Left cardiac atrium (tissue), 4 donors: ENCODE measurements at regions not wholly inside any gene's neighbourhood (a gene's known extent, or its start where the extent isn't known, plus 50 kb on each side); places are given as distances from the start of the nearest gene placed in this dataset.

ENCODE experiments used
- ATAC-seq, 2 donors: fragments of 200-7000 bp; cut with Tn5 transposase; one replicate each; pipeline ENCODE4 v1.9.1; 2020; ENCODE audit warnings: mild to moderate bottlenecking in 2 of 2, moderate library complexity in 2 of 2
- DNase-seq: peaks from one replicate; pipeline ENCODE4 v3.0.0-alpha.2; 2020
- intact Hi-C, 2 donors: fragments of 100-400 bp; cut with DNase I; formaldehyde crosslinking; loops; one replicate each; pipeline versions ENCODE4 v1.14.1 to v1.15.1; 2022 to 2023
- donor health status: DM: no; HTN: yes; CAD: no.
- donor health status: DM: no; HTN: yes; CAD: no; lungs with severe emphysema.
- donor health status: DM: yes; HTN: yes; CAD: no.
- donor health status: Dilated cardiomyopathy.

- intact Hi-C loops = no loop called here
- DNase-seq (no peak), ATAC-seq (no peak)
These were observed 115.5 kb downstream of the TWIST2 start for GRCh38 chr2:238963161-238963970.

DNA sequence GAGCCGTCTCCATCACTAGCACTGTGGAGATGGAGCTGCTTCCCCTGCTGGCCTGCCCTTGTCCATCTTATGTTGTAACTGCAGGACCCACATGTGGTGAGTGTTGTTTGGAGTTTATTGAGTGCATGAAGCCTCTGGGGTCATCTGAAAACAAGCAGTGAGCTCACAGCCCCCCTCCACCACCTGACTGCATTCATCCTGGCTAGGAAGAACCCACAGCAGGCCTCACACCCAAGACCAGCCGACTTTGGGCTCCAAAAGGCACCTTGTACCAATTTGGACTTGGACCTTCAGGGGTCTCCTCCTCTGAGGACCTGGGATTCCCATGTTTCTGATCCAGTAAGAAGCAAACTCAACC lies 116.1 kb downstream of the TWIST2 start:
- no peak for ATAC-seq
- no peak for DNase-seq
- intact Hi-C loops = no loop called here

- intact Hi-C loops = no loop called here
- DNase-seq = no peak
- ATAC-seq = no peak
These were observed 116.7 kb downstream of the TWIST2 start for GRCh38 chr2:238964544-238965067.

GRCh38 chr2:238965371-238966071 lies 117.6 kb downstream of the TWIST2 start:
- no peak for DNase-seq
- intact Hi-C loops = no loop called here
- ATAC-seq = no peak

DNA sequence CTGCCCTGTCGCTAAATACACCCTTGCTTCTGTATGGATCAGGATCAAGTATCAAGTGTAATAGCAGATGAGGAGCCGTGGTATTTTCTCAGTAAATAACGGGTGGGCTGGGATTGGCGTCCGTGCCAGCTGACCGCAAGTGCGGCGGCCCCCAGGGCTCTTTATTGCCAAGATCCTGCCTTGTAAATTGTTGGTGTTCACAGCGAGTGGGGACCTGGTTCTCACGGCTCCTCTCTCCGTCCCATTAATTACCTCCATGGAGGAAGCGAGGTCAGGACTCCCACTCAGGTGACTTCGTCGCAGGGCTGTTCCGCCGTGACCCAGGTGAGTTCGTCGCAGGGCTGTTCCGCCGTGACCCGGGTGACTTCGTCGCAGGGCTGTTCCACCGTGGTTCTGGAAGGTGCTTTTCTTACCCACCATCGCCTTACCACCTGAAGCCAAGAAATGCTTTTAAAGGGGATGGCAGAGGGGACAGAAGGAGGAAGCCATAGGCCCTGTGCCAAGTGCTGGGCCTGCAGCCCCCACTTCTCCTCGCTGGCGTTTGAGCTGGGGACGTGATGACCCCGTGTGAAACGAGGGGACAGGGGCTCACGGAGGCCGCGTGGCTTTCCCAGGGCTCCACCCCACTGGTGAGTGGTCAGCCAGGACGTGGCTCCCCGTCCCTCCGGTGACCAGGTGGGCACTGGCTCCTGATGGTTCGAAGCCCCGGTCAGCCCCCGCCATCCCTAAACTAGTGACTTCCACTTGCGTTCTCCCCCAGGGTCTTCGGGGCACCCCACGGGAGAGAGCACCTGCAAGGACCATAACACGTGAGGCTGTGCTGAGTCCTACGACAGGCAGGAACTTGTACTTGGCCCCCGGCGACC lies 118.4 kb downstream of the TWIST2 start:
- DNase-seq = no peak
- intact Hi-C loops = no loop called here
- no peak for ATAC-seq

- intact Hi-C loops = no loop called here
- peak in 1 of 2 donors; percentile 25 for ATAC-seq
- DNase-seq = peak; percentile 62
These were observed 119.4 kb downstream of the TWIST2 start for GRCh38 chr2:238967031-238967977.

GRCh38 chr2:238967978-238968360 lies 120.1 kb downstream of the TWIST2 start:
- no peak for DNase-seq
- ATAC-seq = no peak
- intact Hi-C loops = no loop called here

DNA sequence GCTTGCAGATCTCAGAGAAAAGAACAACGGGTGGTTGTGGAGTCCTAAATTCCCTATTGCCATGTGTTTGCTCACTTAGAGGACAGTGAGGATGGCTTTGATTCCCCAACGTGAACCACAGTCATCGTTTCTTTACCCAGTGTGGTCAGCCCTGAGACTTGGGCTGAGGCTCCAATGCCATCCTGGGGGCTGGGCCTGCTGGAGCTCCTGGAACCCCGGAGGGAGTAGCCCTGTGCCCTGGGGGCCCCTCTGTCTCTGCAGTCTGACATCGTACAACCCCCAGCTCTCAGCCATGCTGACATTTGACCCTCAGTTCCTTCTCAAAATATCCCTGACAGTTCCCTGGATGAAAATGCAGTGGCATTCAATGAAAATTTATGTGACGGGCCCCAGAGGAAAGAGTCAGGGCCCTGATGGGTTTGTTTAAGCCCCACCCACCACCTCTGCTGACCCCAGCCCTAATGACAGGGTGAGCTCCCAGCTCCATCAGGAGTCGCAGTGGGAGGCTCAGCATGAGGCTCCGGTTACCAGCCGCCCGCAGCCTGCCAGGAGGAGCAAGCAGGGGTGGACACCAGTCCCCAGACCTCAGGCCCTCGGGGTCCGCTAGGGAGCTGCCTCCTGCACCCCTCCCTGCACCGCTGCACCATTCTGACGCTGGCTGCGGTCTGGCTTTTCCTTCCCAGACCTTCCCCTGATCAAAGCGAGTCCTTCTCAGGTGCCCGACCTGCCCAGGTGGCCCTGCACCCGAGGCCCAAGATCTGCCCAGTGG lies 120.9 kb downstream of the TWIST2 start:
- intact Hi-C loops = no loop called here
- no peak for ATAC-seq
- DNase-seq = no peak

DNA sequence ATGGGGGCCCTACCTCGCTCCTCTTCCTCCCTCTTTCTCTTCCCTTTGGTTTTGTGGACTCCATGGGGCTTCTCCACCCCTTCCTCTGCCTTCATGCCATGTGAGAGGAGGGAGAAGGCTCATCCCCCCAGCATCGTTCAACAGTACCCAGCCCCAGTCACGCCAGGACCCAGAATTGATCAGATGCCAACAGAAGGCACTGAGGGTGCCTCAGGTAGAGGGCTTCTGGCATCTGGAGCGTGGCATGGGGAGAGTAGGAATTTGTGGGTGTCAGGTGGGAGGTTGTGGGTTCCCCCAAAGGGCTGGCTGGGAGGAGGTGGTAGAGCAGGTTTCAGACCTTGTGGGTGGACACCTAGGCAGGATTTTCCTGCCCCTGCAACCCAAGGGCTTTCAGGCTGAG lies 122.0 kb downstream of the TWIST2 start:
- ATAC-seq (no peak), DNase-seq (no peak)
- intact Hi-C loops = loop anchor here in 1 of 2 donors (10.0 kb wide), 1 partner anchor 615 kb away; no protein-coding TSS in a partner anchor

DNA sequence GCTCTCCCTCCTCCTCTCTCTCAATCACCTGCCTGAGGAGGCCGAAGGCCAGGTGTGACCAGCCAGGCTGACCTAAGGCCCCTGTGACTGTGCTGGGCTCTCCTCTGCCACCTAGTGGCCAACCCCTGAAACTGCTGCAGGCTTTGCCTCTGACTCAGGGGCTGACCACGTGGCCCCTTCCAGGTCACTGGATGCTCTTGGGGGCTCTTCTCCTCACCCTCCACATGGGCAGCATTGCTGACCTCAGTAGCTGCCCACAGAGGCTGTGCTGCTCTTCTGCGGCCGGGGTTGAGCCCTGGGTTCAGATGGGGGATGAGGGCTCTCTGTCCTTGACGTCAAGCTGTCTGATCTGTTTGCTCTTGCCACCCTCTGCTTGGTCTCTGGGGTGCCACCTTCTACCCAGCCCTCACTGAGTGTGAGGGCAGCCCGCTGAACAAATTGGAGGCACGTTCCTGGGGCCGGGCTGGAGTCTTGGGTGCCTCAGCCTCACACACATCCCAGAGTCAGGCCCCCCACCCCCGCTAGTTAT lies 122.7 kb downstream of the TWIST2 start:
- ATAC-seq = peak; percentile 65 to 78
- intact Hi-C loops = loop anchor here in 1 of 2 donors (10.0 kb wide), 1 partner anchor 616 kb away; no protein-coding TSS in a partner anchor
- peak; percentile 54 for DNase-seq

GRCh38 chr2:238971318-238972145 lies 123.6 kb downstream of the TWIST2 start:
- DNase-seq = no peak
- intact Hi-C loops = loop anchor here in 1 of 2 donors (10.0 kb wide), 1 partner anchor 617 kb away; no protein-coding TSS in a partner anchor
- ATAC-seq = no peak

- ATAC-seq = no peak
- no peak for DNase-seq
- intact Hi-C loops = loop anchor here in 1 of 2 donors (10.0 kb wide), 1 partner anchor 617 kb away; no protein-coding TSS in a partner anchor
These were observed 124.2 kb downstream of the TWIST2 start for GRCh38 chr2:238972146-238972445.

DNA sequence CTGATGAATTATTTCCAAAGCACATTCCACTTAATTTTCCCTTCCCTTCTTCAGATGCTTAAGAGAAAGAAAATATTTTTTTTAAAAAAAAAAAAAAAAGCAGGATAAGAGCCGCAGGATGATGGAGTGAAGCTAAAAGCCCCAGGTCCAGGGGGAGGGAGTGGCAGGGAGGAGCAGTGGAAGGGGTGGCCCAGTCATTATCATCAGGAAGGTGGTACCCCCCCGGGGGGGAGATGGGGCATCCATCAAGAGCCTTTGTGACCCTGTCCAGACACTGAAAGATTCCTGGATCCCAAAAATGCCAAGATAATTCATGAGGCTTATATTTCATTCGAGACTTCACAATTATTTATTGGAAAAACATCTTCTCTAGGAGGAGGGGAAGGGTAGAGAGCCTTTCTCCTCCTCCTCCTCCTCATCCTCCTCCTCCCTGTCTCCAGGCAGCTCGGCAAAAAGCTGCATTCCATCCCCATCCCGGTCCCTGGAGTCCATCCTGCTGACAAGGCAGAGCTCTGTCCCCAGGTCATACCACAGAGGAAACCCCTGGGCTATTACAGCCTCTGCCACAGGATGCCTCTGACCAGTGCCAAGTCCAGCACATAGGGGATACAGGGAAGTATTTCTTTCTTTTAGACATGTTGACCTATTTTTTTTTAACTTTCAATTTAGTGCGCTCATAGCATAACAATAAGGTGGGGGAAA lies 125.3 kb downstream of the TWIST2 start:
- ATAC-seq (peak; percentile 36 to 53), DNase-seq (no peak)
- intact Hi-C loops = loop anchor here in 1 of 2 donors (10.0 kb wide), 1 partner anchor 618 kb away; no protein-coding TSS in a partner anchor

- intact Hi-C loops = loop anchor here in 1 of 2 donors (10.0 kb wide), 1 partner anchor 619 kb away; no protein-coding TSS in a partner anchor
- no peak for DNase-seq
- ATAC-seq = peak in 1 of 2 donors; percentile 21
These were observed 126.2 kb downstream of the TWIST2 start for GRCh38 chr2:238974081-238974480.

- ATAC-seq = peak in 1 of 2 donors; percentile 31
- intact Hi-C loops = loop anchor here in 1 of 2 donors (10.0 kb wide), 1 partner anchor 620 kb away; no protein-coding TSS in a partner anchor
- no peak for DNase-seq
These were observed 126.7 kb downstream of the TWIST2 start for GRCh38 chr2:238974501-238975166.
